H1 (cell line): ENCODE measurements at regions not wholly inside any gene's neighbourhood (a gene's known extent, or its start where the extent isn't known, plus 50 kb on each side); places are given as distances from the start of the nearest gene placed in this dataset.

Experiments
- CTCF ChIA-PET: fragments of 300-600 bp; sonication (Branson Sonifier 250); formaldehyde crosslinking; loops from one replicate; lab custom pipeline; 2021; ENCODE audit not compliant: partially characterized antibody; lab: Charles Lee
- POLR2A ChIA-PET: fragments of 300-600 bp; sonication (Branson Sonifier 250); formaldehyde crosslinking; loops from one replicate; lab custom pipeline; 2021; ENCODE audit warnings: inconsistent platforms; ENCODE audit not compliant: partially characterized antibody; lab: Charles Lee
- DNase-seq, 2 experiments: peaks; one replicate each; pipeline versions ENCODE4 v3.0.0 to v3.0.0-alpha.2; 2010 to 2022; ENCODE audit warnings: low spot score in 2 of 2, low read depth in 1 of 2, mixed read lengths in 1 of 2
- FAIRE-seq: peaks from 2 replicates; lab custom pipeline; 2011; peaks lifted over from hg19 to GRCh38; lab: Jason Lieb, UNC
- H2AFZ ChIP-seq: 2 replicates; pipeline ENCODE4 v1.8.1; 2012; ENCODE audit warnings: low read length, inconsistent platforms
- H2AK5ac ChIP-seq: 2 replicates; pipeline ENCODE4 v1.6.1; 2013; ENCODE audit warnings: low read depth, low read length
- H2BK120ac ChIP-seq: replicated peaks from 2 replicates; pipeline ENCODE3; 2013; ENCODE audit warnings: low read depth, low read length, inconsistent platforms
- H2BK12ac ChIP-seq: 2 replicates; pipeline ENCODE4 v1.6.1; 2013; ENCODE audit warnings: low read depth, low read length
- H2BK15ac ChIP-seq: 2 replicates; pipeline ENCODE4 v1.6.1; 2013; ENCODE audit warnings: low read length
- H2BK20ac ChIP-seq: 2 replicates; pipeline ENCODE4 v1.6.1; 2013; ENCODE audit warnings: low read length
- H2BK5ac ChIP-seq: 2 replicates; pipeline ENCODE4 v1.6.1; 2013; ENCODE audit warnings: low read depth, low read length
- H3K14ac ChIP-seq: 2 replicates; pipeline ENCODE4 v1.6.1; 2013; ENCODE audit warnings: inconsistent platforms; ENCODE audit not compliant: insufficient read length
- H3K18ac ChIP-seq: 2 replicates; pipeline ENCODE4 v1.6.1; 2013; ENCODE audit warnings: low read length; ENCODE audit errors: extremely low read depth
- H3K23ac ChIP-seq: 2 replicates; pipeline ENCODE4 v1.6.1; 2013; ENCODE audit warnings: inconsistent platforms; ENCODE audit not compliant: insufficient read length
- H3K23me2 ChIP-seq: 2 replicates; pipeline ENCODE4 v1.6.1; 2013; ENCODE audit warnings: low read depth, low read length
- H3K27ac ChIP-seq: 2 replicates; pipeline ENCODE4 v1.6.1; 2011; ENCODE audit warnings: low read depth, low read length, inconsistent platforms
- H3K27me3 ChIP-seq, 4 experiments: replicated peaks in 1 of 4; 1 replicate in 1 of 4; 2 replicates in 3 of 4; pipeline versions ENCODE4 v1.6.1 to v1.8.1; 2011 to 2013; ENCODE audit warnings: low read length in 3 of 4, mild to moderate bottlenecking in 3 of 4, inconsistent platforms in 2 of 4, mixed read lengths in 2 of 4, moderate library complexity in 1 of 4; ENCODE audit not compliant: control insufficient read depth in 3 of 4, insufficient read depth in 3 of 4; ENCODE audit errors: extremely low read depth in 1 of 4
- H3K36me3 ChIP-seq, 4 experiments: 2 replicates each; pipeline versions ENCODE4 v1.6.1 to v1.8.1; 2011 to 2013; ENCODE audit warnings: mild to moderate bottlenecking in 4 of 4, low read length in 3 of 4, moderate library complexity in 2 of 4, control low read depth in 1 of 4, inconsistent platforms in 1 of 4; ENCODE audit not compliant: insufficient read depth in 4 of 4, control insufficient read depth in 2 of 4
- H3K4ac ChIP-seq: replicated peaks from 2 replicates; pipeline ENCODE3; 2013; ENCODE audit warnings: low read length, low read depth, mixed read lengths, inconsistent platforms; ENCODE audit not compliant: insufficient read length
- H3K4me1 ChIP-seq, 4 experiments: replicated peaks in 1 of 4; 1 replicate in 1 of 4; 2 replicates in 3 of 4; pipeline versions ENCODE4 v1.6.1 to v1.8.1; 2011 to 2013; ENCODE audit warnings: low read length in 3 of 4, inconsistent platforms in 2 of 4, mixed read lengths in 1 of 4; ENCODE audit not compliant: insufficient read depth in 4 of 4, control insufficient read depth in 3 of 4
- H3K4me2 ChIP-seq, 2 experiments: 2 replicates each; pipeline versions ENCODE4 v1.6.1 to v1.8.1; 2011 to 2013; ENCODE audit warnings: low read depth in 2 of 2, low read length in 2 of 2, control low read depth in 1 of 2, inconsistent platforms in 1 of 2, mild to moderate bottlenecking in 1 of 2; ENCODE audit not compliant: insufficient read depth in 1 of 2
- H3K4me3 ChIP-seq, 4 experiments: fragments of 200-600, 300-600 bp in 1 of 4; sonication (generic), shearing (Covaris generic), sonication (Bioruptor Twin) in 1 of 4; 2 replicates each; pipeline versions ENCODE4 v1.5.1 to v1.8.1; 2011 to 2016; ENCODE audit warnings: low read length in 4 of 4, low read depth in 3 of 4, control low read depth in 2 of 4, inconsistent platforms in 2 of 4, mild to moderate bottlenecking in 2 of 4, mixed read lengths in 1 of 4, moderate library complexity in 1 of 4; ENCODE audit not compliant: insufficient read depth in 2 of 4; ENCODE audit errors: extremely low read depth in 1 of 4
- H3K56ac ChIP-seq: replicated peaks from 2 replicates; pipeline ENCODE3; 2013; ENCODE audit warnings: low read depth, mild to moderate bottlenecking, mixed read lengths, low read length, inconsistent platforms; ENCODE audit not compliant: insufficient read length
- H3K79me1 ChIP-seq: 2 replicates; pipeline ENCODE4 v1.6.1; 2013; ENCODE audit warnings: low read depth, low read length, control low read depth
- H3K79me2 ChIP-seq, 2 experiments: 2 replicates each; pipeline versions ENCODE4 v1.6.1 to v1.8.1; 2012 to 2013; ENCODE audit warnings: low read length in 2 of 2, mild to moderate bottlenecking in 2 of 2, inconsistent platforms in 1 of 2; ENCODE audit not compliant: insufficient read depth in 2 of 2, control insufficient read depth in 1 of 2
- H3K9ac ChIP-seq, 4 experiments: replicated peaks in 1 of 4; 1 replicate in 1 of 4; 2 replicates in 3 of 4; pipeline versions ENCODE4 v1.6.1 to v1.8.1; 2011 to 2013; ENCODE audit warnings: low read depth in 3 of 4, low read length in 3 of 4, control low read depth in 2 of 4, mild to moderate bottlenecking in 2 of 4, moderate library complexity in 2 of 4, inconsistent platforms in 1 of 4; ENCODE audit errors: extremely low read depth in 1 of 4
- H3K9me3 ChIP-seq, 2 experiments: 2 replicates each; pipeline versions ENCODE4 v1.6.1 to v1.8.1; 2012 to 2013; ENCODE audit warnings: mild to moderate bottlenecking in 2 of 2, moderate library complexity in 2 of 2, control low read depth in 1 of 2, inconsistent platforms in 1 of 2, low read depth in 1 of 2, low read length in 1 of 2, mixed read lengths in 1 of 2; ENCODE audit not compliant: insufficient read depth in 2 of 2
- H4K20me1 ChIP-seq, 2 experiments: replicated peaks in 1 of 2; 2 replicates each; pipeline versions ENCODE3 to v1.8.1; 2011 to 2013; ENCODE audit warnings: inconsistent platforms in 2 of 2, low read length in 2 of 2, mild to moderate bottlenecking in 1 of 2; ENCODE audit not compliant: insufficient read depth in 2 of 2, control insufficient read depth in 1 of 2
- H4K5ac ChIP-seq: 2 replicates; pipeline ENCODE4 v1.6.1; 2013; ENCODE audit warnings: low read length, low read depth, mixed read lengths, inconsistent platforms; ENCODE audit not compliant: insufficient read length
- H4K8ac ChIP-seq: 2 replicates; pipeline ENCODE4 v1.8.0; 2013; ENCODE audit warnings: mild to moderate bottlenecking, moderate library complexity, low read length, inconsistent platforms; ENCODE audit not compliant: insufficient read depth; ENCODE audit errors: extremely low read depth
- H4K91ac ChIP-seq: replicated peaks from 2 replicates; pipeline ENCODE3; 2013; ENCODE audit warnings: low read length, mixed read lengths, inconsistent platforms; ENCODE audit not compliant: insufficient read length
- ASH2L ChIP-seq: fragments of 200-600, 300-600 bp; sonication (generic); IDR thresholded peaks from one replicate; pipeline ENCODE4 v1.7.1; 2017; ENCODE audit warnings: low read length
- BRCA1 ChIP-seq: IDR thresholded peaks from 2 replicates; pipeline ENCODE4 v1.6.1; 2012; ENCODE audit warnings: low read depth, low read length, improper control_type of control experiment
- CREB1 ChIP-seq: IDR thresholded peaks from 2 replicates; pipeline ENCODE4 v1.6.1; 2012; ENCODE audit warnings: inconsistent platforms
- EGR1 ChIP-seq: IDR thresholded peaks from 2 replicates; pipeline ENCODE4 v1.6.1; 2011; ENCODE audit warnings: low read depth, low read length, borderline replicate concordance
- FOSL1 ChIP-seq: IDR thresholded peaks from 2 replicates; pipeline ENCODE4 v1.6.1; 2011; ENCODE audit warnings: mild to moderate bottlenecking, low read depth, low read length, moderate library complexity; ENCODE audit not compliant: insufficient read depth
- KDM4A ChIP-seq: IDR thresholded peaks from one replicate; pipeline ENCODE4 v1.7.1; 2012; ENCODE audit warnings: low read depth, mild to moderate bottlenecking, moderate library complexity, low read length, inconsistent platforms; ENCODE audit not compliant: severe bottlenecking
- POLR2AphosphoS5 ChIP-seq: IDR thresholded peaks from 2 replicates; pipeline ENCODE4 v1.6.1; 2011; ENCODE audit warnings: low read depth, low read length
- RXRA ChIP-seq: IDR thresholded peaks from 2 replicates; pipeline ENCODE4 v1.6.1; 2011; ENCODE audit warnings: low read depth, mild to moderate bottlenecking, low read length, moderate library complexity; ENCODE audit not compliant: insufficient read depth
- YY1 ChIP-seq: IDR thresholded peaks from 2 replicates; pipeline ENCODE4 v1.6.1; 2011; ENCODE audit warnings: low read depth, mild to moderate bottlenecking, low read length

- Histone ChIP-seq H3K27ac (no peak overlapping the region), H4K91ac (no peak overlapping the region), H3K9ac (no peak overlapping the region), H2BK15ac (no peak overlapping the region), H3K23me2 (no peaks in the 10 kb centered on the region), H3K18ac (no peak overlapping the region), H4K8ac (no peak overlapping the region), H3K4ac (no peak overlapping the region), H2BK12ac (no peak overlapping the region), H3K56ac (no peak overlapping the region), H3K9me3 (no peaks in the 10 kb centered on the region), H2BK20ac (no peak overlapping the region), H3K27me3 (no peaks in the 10 kb centered on the region), H3K79me1 (no peaks in the 10 kb centered on the region), H2AK5ac (no peak overlapping the region), H3K23ac (no peak overlapping the region), H3K14ac (no peak overlapping the region), H4K5ac (no peak overlapping the region), H2AFZ (peak overlapping the region; percentile 58; the same call in 1 of the 2 replicates), H3K4me2 (no peak overlapping the region), H4K20me1 (no peaks in the 10 kb centered on the region), H3K4me1 (no peaks in the 10 kb centered on the region), H3K4me3 (no peak overlapping the region), H2BK120ac (no peak overlapping the region), H3K36me3 (no peaks in the 10 kb centered on the region), H2BK5ac (no peak overlapping the region), H3K79me2 (no peaks in the 10 kb centered on the region)
- POLR2A ChIA-PET = no interaction called here
- DNase-seq (no peak), FAIRE-seq (no peak)
- CTCF ChIA-PET = no interaction called here
- TF ChIP-seq YY1 = no peak
- no peak for TF ChIP-seq KDM4A
- no peak for TF ChIP-seq EGR1
- no peak for TF ChIP-seq POLR2AphosphoS5
- TF ChIP-seq CREB1 = no peak
- TF ChIP-seq ASH2L = no peak
- TF ChIP-seq FOSL1 = no peak
- no peak for TF ChIP-seq RXRA
- no peak for TF ChIP-seq BRCA1
Observed at GRCh38 chr3:139811331-139811730, 123.7 kb upstream of the CLSTN2 start.
